Mesothelial cell of epicardium (in vitro differentiated cells): ENCODE measurements at regions not wholly inside any gene's neighbourhood (a gene's known extent, or its start where the extent isn't known, plus 50 kb on each side); places are given as distances from the start of the nearest gene placed in this dataset.
"Not testable (repeated sequence)": the region's sequence is repeated elsewhere in the genome, so short reads cannot be mapped to it uniquely, and the experiment has no call there.

Experiments used
- DNase-seq, 2 experiments: peaks; one replicate each; pipeline ENCODE4 v3.0.0; 2021; ENCODE audit warnings: low spot score in 2 of 2; ENCODE audit not compliant: unreplicated experiment in 2 of 2
- H3K27ac Mint-ChIP-seq: 2 replicates; pipeline ENCODE4 v1.8.0; 2021; ENCODE audit warnings: mixed read lengths
- H3K27me3 Mint-ChIP-seq: 2 replicates; pipeline ENCODE4 v1.8.0; 2021; ENCODE audit warnings: low read depth, mixed read lengths
- H3K36me3 Mint-ChIP-seq: 2 replicates; pipeline ENCODE4 v1.8.0; 2021; ENCODE audit warnings: mixed read lengths
- H3K4me1 Mint-ChIP-seq: 2 replicates; pipeline ENCODE4 v1.8.0; 2021; ENCODE audit warnings: mixed read lengths
- H3K4me3 Mint-ChIP-seq: 2 replicates; pipeline ENCODE4 v1.8.0; 2021; ENCODE audit warnings: mild to moderate bottlenecking, moderate library complexity, mixed read lengths
- H3K9me3 Mint-ChIP-seq: 2 replicates; pipeline ENCODE4 v1.8.0; 2021; ENCODE audit warnings: mixed read lengths
- CTCF ChIP-seq: fragments of 200-600 bp; sonication (generic); IDR thresholded peaks from one replicate; pipeline ENCODE4 v1.5.0; 2021; ENCODE audit warnings: antibody characterized with exemption; ENCODE audit not compliant: unreplicated experiment

- TF ChIP-seq CTCF: no peak
- Mint-ChIP-seq H3K36me3 (no peaks in the 10 kb centered on the region), H3K27ac (no peak overlapping the region), H3K9me3 (peaks cover 38% of the 10 kb centered on the region), H3K4me3 (no peak overlapping the region), H3K27me3 (no peaks in the 10 kb centered on the region), H3K4me1 (no peaks in the 10 kb centered on the region)
- DNase-seq: no peak
Observed at GRCh38 chrX:73390628-73391567, 56.0 kb upstream of the CDX4 start.

GRCh38 chrX:73366696-73367095 is 80.2 kb upstream of the CDX4 start:
- no peaks in the 10 kb centered on the region for H3K4me1 Mint-ChIP-seq
- no peaks in the 10 kb centered on the region for H3K27me3 Mint-ChIP-seq
- H3K9me3 Mint-ChIP-seq: peaks cover 68% of the 10 kb centered on the region
- H3K27ac Mint-ChIP-seq: no peak overlapping the region
- no peak for DNase-seq
- no peak overlapping the region for H3K4me3 Mint-ChIP-seq
- TF ChIP-seq CTCF: no peak
- H3K36me3 Mint-ChIP-seq: no peaks in the 10 kb centered on the region

GRCh38 chrX:73357294-73357693 is 89.6 kb upstream of the CDX4 start:
- not testable (repeated sequence) for H3K4me1 Mint-ChIP-seq, H3K4me3 Mint-ChIP-seq, H3K27me3 Mint-ChIP-seq, H3K36me3 Mint-ChIP-seq, DNase-seq, H3K27ac Mint-ChIP-seq
- peaks cover 35% of the 10 kb centered on the region for H3K9me3 Mint-ChIP-seq

- Mint-ChIP-seq H3K27me3 (no peaks in the 10 kb centered on the region), H3K4me3 (no peak overlapping the region), H3K9me3 (peaks cover 62% of the 10 kb centered on the region), H3K27ac (no peak overlapping the region), H3K36me3 (no peaks in the 10 kb centered on the region), H3K4me1 (no peaks in the 10 kb centered on the region)
- no peak for DNase-seq
- no peak for TF ChIP-seq CTCF
Observed at GRCh38 chrX:73348977-73349376, 97.9 kb upstream of the CDX4 start.

GRCh38 chrX:73337366-73337765 is 109.5 kb upstream of the CDX4 start:
- H3K27me3 Mint-ChIP-seq: no peaks in the 10 kb centered on the region
- H3K4me1 Mint-ChIP-seq: no peaks in the 10 kb centered on the region
- peaks cover 32% of the 10 kb centered on the region for H3K9me3 Mint-ChIP-seq
- no peak overlapping the region for H3K4me3 Mint-ChIP-seq
- no peak for DNase-seq
- no peaks in the 10 kb centered on the region for H3K36me3 Mint-ChIP-seq
- no peak overlapping the region for H3K27ac Mint-ChIP-seq
- no peak for TF ChIP-seq CTCF

GRCh38 chrX:73289039-73289438 is 74.4 kb upstream of the NAP1L2 start:
- no peak for DNase-seq
- TF ChIP-seq CTCF: no peak
- Mint-ChIP-seq H3K4me1 (no peaks in the 10 kb centered on the region), H3K4me3 (no peak overlapping the region), H3K27ac (no peak overlapping the region), H3K9me3 (peaks cover 28% of the 10 kb centered on the region), H3K36me3 (no peaks in the 10 kb centered on the region), H3K27me3 (no peaks in the 10 kb centered on the region)
